T-cell (primary cell): ENCODE measurements at regions not wholly inside any gene's neighbourhood (a gene's known extent, or its start where the extent isn't known, plus 50 kb on each side); places are given as distances from the start of the nearest gene placed in this dataset.
"Not testable (repeated sequence)": the region's sequence is repeated elsewhere in the genome, so short reads cannot be mapped to it uniquely, and the experiment has no call there.

Experiments used
- ATAC-seq, 4 experiments: fragments of 200-7000 bp in 3 of 4; fragments of 150-1000 bp in 1 of 4; cut with Tn5 transposase; replicated peaks in 1 of 4; 1 replicate in 3 of 4; 2 replicates in 1 of 4; pipeline ENCODE4 v1.10.0; 2021; ENCODE audit warnings: moderate library complexity in 3 of 4, mild to moderate bottlenecking in 2 of 4, moderate number of reproducible peaks in 1 of 4
- CTCF ChIA-PET, 2 donors: fragments of 300-600 bp; sonication (Branson Sonifier 250); formaldehyde crosslinking; loops; one replicate each; lab custom pipeline; 2022; ENCODE audit warnings: antibody characterized with exemption in 2 of 2; lab: Charles Lee
- POLR2A ChIA-PET, 2 donors: fragments of 300-600 bp; sonication (Branson Sonifier 250); formaldehyde crosslinking; loops; one replicate each; lab custom pipeline; 2022; ENCODE audit warnings: antibody characterized with exemption in 2 of 2; lab: Charles Lee
- DNase-seq, 35 experiments: peaks; one replicate each; pipeline versions ENCODE4 v3.0.0 to v3.0.0-alpha.2; 2013 to 2023
- H3K27ac ChIP-seq: one replicate; pipeline ENCODE4 v1.5.1; 2013; ENCODE audit warnings: low read length
- H3K27me3 ChIP-seq, 2 experiments: replicated peaks in 1 of 2; 1 replicate in 1 of 2; 2 replicates in 1 of 2; pipeline versions ENCODE4 v1.6.1 to v1.7.0; 2013; ENCODE audit warnings: low read length in 1 of 2, mixed read lengths in 1 of 2; ENCODE audit not compliant: control insufficient read depth in 2 of 2, insufficient read depth in 2 of 2; ENCODE audit errors: extremely low read depth in 1 of 2
- H3K36me3 ChIP-seq, 2 donors: 1 replicate in 1 of 2; 2 replicates in 1 of 2; pipeline versions ENCODE4 v1.6.1 to v1.7.0; 2013; ENCODE audit warnings: low read length in 1 of 2; ENCODE audit not compliant: control insufficient read depth in 2 of 2, insufficient read depth in 1 of 2; ENCODE audit errors: extremely low read depth in 1 of 2
- H3K4me1 ChIP-seq, 2 experiments: 1 replicate in 1 of 2; 2 replicates in 1 of 2; pipeline versions ENCODE4 v1.6.1 to v1.7.0; 2013; ENCODE audit warnings: low read length in 2 of 2, mixed read lengths in 1 of 2; ENCODE audit not compliant: insufficient read depth in 2 of 2, control insufficient read depth in 1 of 2; ENCODE audit errors: extremely low read depth in 1 of 2
- H3K4me3 ChIP-seq, 2 donors: 1 replicate in 1 of 2; 2 replicates in 1 of 2; pipeline versions ENCODE4 v1.5.1 to v1.7.0; 2013; ENCODE audit warnings: mild to moderate bottlenecking in 2 of 2, low read length in 1 of 2, moderate library complexity in 1 of 2; ENCODE audit not compliant: control insufficient read depth in 1 of 2; ENCODE audit errors: extremely low read depth in 1 of 2
- H3K9me3 ChIP-seq: 2 replicates; pipeline ENCODE4 v1.7.0; 2013
- H3K27ac Mint-ChIP-seq, 2 donors: one replicate each; pipeline ENCODE4 v1.8.0; 2020 to 2021; ENCODE audit warnings: mild to moderate bottlenecking in 2 of 2, mixed read lengths in 2 of 2
- H3K27me3 Mint-ChIP-seq, 2 donors: one replicate each; pipeline ENCODE4 v1.8.0; 2021 to 2022; ENCODE audit warnings: mixed read lengths in 2 of 2
- H3K36me3 Mint-ChIP-seq: one replicate; pipeline ENCODE4 v1.8.0; 2021; ENCODE audit warnings: mixed read lengths
- H3K4me1 Mint-ChIP-seq, 3 donors: one replicate each; pipeline ENCODE4 v1.8.0; 2020 to 2022; ENCODE audit warnings: mixed read lengths in 3 of 3, mild to moderate bottlenecking in 1 of 3
- H3K4me3 Mint-ChIP-seq, 3 donors: one replicate each; pipeline ENCODE4 v1.8.0; 2020 to 2022; ENCODE audit warnings: mild to moderate bottlenecking in 3 of 3, mixed read lengths in 3 of 3, moderate library complexity in 3 of 3
- H3K9me3 Mint-ChIP-seq, 3 donors: one replicate each; pipeline ENCODE4 v1.8.0; 2020 to 2022; ENCODE audit warnings: mixed read lengths in 3 of 3
- WGBS: methylation state at CpG from one replicate; pipeline ENCODE4 v1.1.5; 2013; ENCODE audit warnings: missing lambda C conversion rate; ENCODE audit not compliant: insufficient coverage; 5-methylcytosine and 5-hydroxymethylcytosine counted together

- no peaks in the 10 kb centered on the region for H3K9me3 ChIP-seq
- Mint-ChIP-seq H3K27me3 (peaks cover 53 to 55% of the 10 kb centered on the region in 2 donors), H3K4me3 (peak overlapping the region in 1 of 3 donors; percentile 77), H3K4me1 (peaks cover 10 to 19% (median 14%) of the 10 kb centered on the region in 3 donors), H3K36me3 (no peaks in the 10 kb centered on the region), H3K9me3 (no peaks in the 10 kb centered on the region), H3K27ac (no peak overlapping the region)
- ChIA-PET POLR2A (no interaction called here), CTCF (no interaction called here)
- ATAC-seq, result no peak
- WGBS, result 17% methylated on average over 23 of the region's 26 CpGs
- H3K4me3 ChIP-seq, result no peak overlapping the region
- H3K36me3 ChIP-seq, result no peaks in the 10 kb centered on the region
- peaks cover 5 to 24% of the 10 kb centered on the region in 2 experiments for H3K27me3 ChIP-seq
- H3K27ac ChIP-seq, result no peak overlapping the region
- no peaks in the 10 kb centered on the region for H3K4me1 ChIP-seq
- no peak for DNase-seq
Measured at GRCh38 chr22:25281675-25282345, 62.4 kb downstream of the CRYBB2 start.

GRCh38 chr22:25282346-25282670 lies 62.9 kb downstream of the CRYBB2 start:
- no peaks in the 10 kb centered on the region for H3K9me3 ChIP-seq
- peak overlapping the region in 1 of 2 donors; percentile 23 for H3K4me3 ChIP-seq
- Mint-ChIP-seq H3K27me3 (peaks cover 56 to 58% of the 10 kb centered on the region in 2 donors), H3K27ac (no peak overlapping the region), H3K36me3 (no peaks in the 10 kb centered on the region), H3K4me3 (peak overlapping the region in 1 of 3 donors; percentile 77), H3K9me3 (no peaks in the 10 kb centered on the region), H3K4me1 (peaks cover 10 to 19% (median 14%) of the 10 kb centered on the region in 3 donors)
- CTCF ChIA-PET, result no interaction called here
- ATAC-seq (peak in 1 of 4 experiments; percentile 13), DNase-seq (no peak)
- POLR2A ChIA-PET, result no interaction called here
- H3K4me1 ChIP-seq, result no peaks in the 10 kb centered on the region
- no peaks in the 10 kb centered on the region for H3K36me3 ChIP-seq
- H3K27ac ChIP-seq, result no peak overlapping the region
- 5% methylated on average over 15 of the region's 17 CpGs for WGBS
- peaks cover 5 to 24% of the 10 kb centered on the region in 2 experiments for H3K27me3 ChIP-seq

GRCh38 chr22:25282671-25283561 lies 63.5 kb downstream of the CRYBB2 start:
- H3K9me3 ChIP-seq, result no peaks in the 10 kb centered on the region
- DNase-seq, result peak in 1 of 35 experiments; percentile 0
- ATAC-seq, result no peak
- no peaks in the 10 kb centered on the region for H3K36me3 Mint-ChIP-seq
- H3K4me3 Mint-ChIP-seq, result peak overlapping the region; percentile 4 to 77 (median 17)
- 5% methylated on average over 90 of the region's 91 CpGs for WGBS
- H3K4me1 ChIP-seq, result no peaks in the 10 kb centered on the region
- peak overlapping the region in 1 of 2 donors; percentile 53 for H3K27ac Mint-ChIP-seq
- peaks cover 10 to 19% (median 14%) of the 10 kb centered on the region in 3 donors for H3K4me1 Mint-ChIP-seq
- H3K4me3 ChIP-seq, result peak overlapping the region in 1 of 2 donors; percentile 32
- ChIA-PET CTCF (no interaction called here), POLR2A (no interaction called here)
- H3K36me3 ChIP-seq, result no peaks in the 10 kb centered on the region
- no peaks in the 10 kb centered on the region for H3K9me3 Mint-ChIP-seq
- H3K27ac ChIP-seq, result no peak overlapping the region
- peaks cover 5 to 24% of the 10 kb centered on the region in 2 experiments for H3K27me3 ChIP-seq
- peaks cover 56 to 58% of the 10 kb centered on the region in 2 donors for H3K27me3 Mint-ChIP-seq

- H3K4me1 Mint-ChIP-seq, CTCF ChIA-PET, DNase-seq, H3K9me3 Mint-ChIP-seq, H3K9me3 ChIP-seq, H3K27ac ChIP-seq, H3K4me1 ChIP-seq, POLR2A ChIA-PET, H3K4me3 Mint-ChIP-seq, ATAC-seq, H3K4me3 ChIP-seq, H3K36me3 Mint-ChIP-seq, H3K27ac Mint-ChIP-seq, H3K36me3 ChIP-seq, H3K27me3 ChIP-seq: not testable (repeated sequence)
- H3K27me3 Mint-ChIP-seq, result peaks cover 29 to 32% of the 10 kb centered on the region in 2 donors
- no CpG with 5 or more reads among the region's 5 CpGs for WGBS
Measured at GRCh38 chr22:25288481-25288880, 69.0 kb downstream of the CRYBB2 start.

GRCh38 chr22:25301912-25302311 lies 82.5 kb downstream of the CRYBB2 start:
- H3K4me1 Mint-ChIP-seq, H3K9me3 ChIP-seq, H3K27me3 ChIP-seq, ATAC-seq, H3K27ac Mint-ChIP-seq, H3K4me3 ChIP-seq, H3K4me1 ChIP-seq, H3K36me3 Mint-ChIP-seq, H3K27ac ChIP-seq, POLR2A ChIA-PET, H3K9me3 Mint-ChIP-seq, H3K4me3 Mint-ChIP-seq, DNase-seq, H3K36me3 ChIP-seq, CTCF ChIA-PET: not testable (repeated sequence)
- no CpG with 5 or more reads among the region's 4 CpGs for WGBS
- peaks cover 29 to 30% of the 10 kb centered on the region in 2 donors for H3K27me3 Mint-ChIP-seq

GRCh38 chr22:25309586-25309985 lies 90.1 kb downstream of the CRYBB2 start:
- H3K4me3 Mint-ChIP-seq, H3K4me1 Mint-ChIP-seq, ATAC-seq, H3K4me3 ChIP-seq, H3K9me3 ChIP-seq, H3K36me3 ChIP-seq, POLR2A ChIA-PET, H3K9me3 Mint-ChIP-seq, H3K27ac ChIP-seq, DNase-seq, H3K4me1 ChIP-seq, CTCF ChIA-PET, H3K36me3 Mint-ChIP-seq, H3K27ac Mint-ChIP-seq, H3K27me3 ChIP-seq: not testable (repeated sequence)
- peaks cover 21 to 28% of the 10 kb centered on the region in 2 donors for H3K27me3 Mint-ChIP-seq
- WGBS, result no CpG with 5 or more reads among the region's 4 CpGs
